Panc1 (cell line): ENCODE measurements at regions not wholly inside any gene's neighbourhood (a gene's known extent, or its start where the extent isn't known, plus 50 kb on each side); places are given as distances from the start of the nearest gene placed in this dataset.

Experiments
- SIN3A ChIP-seq: IDR thresholded peaks from 2 replicates; pipeline ENCODE4 v1.6.1; 2012; ENCODE audit warnings: low read depth, mild to moderate bottlenecking, low read length, moderate library complexity, borderline replicate concordance; ENCODE audit not compliant: insufficient read depth
- TF ChIP-seq, protein P1 (sequence below): fragments of 450-650 bp; IDR thresholded peaks from 2 replicates; pipeline ENCODE4 v1.5.1; 2017; ENCODE audit warnings: mild to moderate bottlenecking
- TF ChIP-seq, protein P2 (sequence below), 2 experiments: IDR thresholded peaks; 2 replicates each; pipeline ENCODE4 v1.6.1; 2011 to 2012; ENCODE audit warnings: low read depth in 2 of 2, control low read depth in 1 of 2, low read length in 1 of 2, mild to moderate bottlenecking in 1 of 2, moderate library complexity in 1 of 2; ENCODE audit not compliant: insufficient read depth in 1 of 2

DNA sequence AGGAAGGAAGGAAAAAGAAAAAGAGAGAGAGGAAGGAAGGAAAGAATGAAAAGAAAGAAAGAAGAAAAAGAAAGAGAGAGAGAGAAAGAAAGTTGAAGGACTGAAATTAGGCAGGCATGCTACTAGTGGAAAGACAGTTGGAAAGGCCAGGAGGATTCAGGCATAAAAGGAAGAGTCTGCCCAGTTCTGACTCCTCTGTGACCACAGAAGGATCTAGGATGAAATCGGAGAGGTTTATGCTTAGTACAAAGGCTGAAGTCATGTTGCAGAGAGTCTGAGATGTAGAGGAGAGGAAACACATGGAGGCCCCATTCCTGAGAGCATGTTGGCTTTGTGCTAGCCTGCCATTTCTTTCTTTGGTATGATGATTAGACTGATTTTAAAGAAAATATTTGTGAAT, 246.5 kb upstream of the ARGLU1 start:
- TF ChIP-seq, protein P1, sequence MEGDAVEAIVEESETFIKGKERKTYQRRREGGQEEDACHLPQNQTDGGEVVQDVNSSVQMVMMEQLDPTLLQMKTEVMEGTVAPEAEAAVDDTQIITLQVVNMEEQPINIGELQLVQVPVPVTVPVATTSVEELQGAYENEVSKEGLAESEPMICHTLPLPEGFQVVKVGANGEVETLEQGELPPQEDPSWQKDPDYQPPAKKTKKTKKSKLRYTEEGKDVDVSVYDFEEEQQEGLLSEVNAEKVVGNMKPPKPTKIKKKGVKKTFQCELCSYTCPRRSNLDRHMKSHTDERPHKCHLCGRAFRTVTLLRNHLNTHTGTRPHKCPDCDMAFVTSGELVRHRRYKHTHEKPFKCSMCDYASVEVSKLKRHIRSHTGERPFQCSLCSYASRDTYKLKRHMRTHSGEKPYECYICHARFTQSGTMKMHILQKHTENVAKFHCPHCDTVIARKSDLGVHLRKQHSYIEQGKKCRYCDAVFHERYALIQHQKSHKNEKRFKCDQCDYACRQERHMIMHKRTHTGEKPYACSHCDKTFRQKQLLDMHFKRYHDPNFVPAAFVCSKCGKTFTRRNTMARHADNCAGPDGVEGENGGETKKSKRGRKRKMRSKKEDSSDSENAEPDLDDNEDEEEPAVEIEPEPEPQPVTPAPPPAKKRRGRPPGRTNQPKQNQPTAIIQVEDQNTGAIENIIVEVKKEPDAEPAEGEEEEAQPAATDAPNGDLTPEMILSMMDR, result no peak
- TF ChIP-seq, protein P2, sequence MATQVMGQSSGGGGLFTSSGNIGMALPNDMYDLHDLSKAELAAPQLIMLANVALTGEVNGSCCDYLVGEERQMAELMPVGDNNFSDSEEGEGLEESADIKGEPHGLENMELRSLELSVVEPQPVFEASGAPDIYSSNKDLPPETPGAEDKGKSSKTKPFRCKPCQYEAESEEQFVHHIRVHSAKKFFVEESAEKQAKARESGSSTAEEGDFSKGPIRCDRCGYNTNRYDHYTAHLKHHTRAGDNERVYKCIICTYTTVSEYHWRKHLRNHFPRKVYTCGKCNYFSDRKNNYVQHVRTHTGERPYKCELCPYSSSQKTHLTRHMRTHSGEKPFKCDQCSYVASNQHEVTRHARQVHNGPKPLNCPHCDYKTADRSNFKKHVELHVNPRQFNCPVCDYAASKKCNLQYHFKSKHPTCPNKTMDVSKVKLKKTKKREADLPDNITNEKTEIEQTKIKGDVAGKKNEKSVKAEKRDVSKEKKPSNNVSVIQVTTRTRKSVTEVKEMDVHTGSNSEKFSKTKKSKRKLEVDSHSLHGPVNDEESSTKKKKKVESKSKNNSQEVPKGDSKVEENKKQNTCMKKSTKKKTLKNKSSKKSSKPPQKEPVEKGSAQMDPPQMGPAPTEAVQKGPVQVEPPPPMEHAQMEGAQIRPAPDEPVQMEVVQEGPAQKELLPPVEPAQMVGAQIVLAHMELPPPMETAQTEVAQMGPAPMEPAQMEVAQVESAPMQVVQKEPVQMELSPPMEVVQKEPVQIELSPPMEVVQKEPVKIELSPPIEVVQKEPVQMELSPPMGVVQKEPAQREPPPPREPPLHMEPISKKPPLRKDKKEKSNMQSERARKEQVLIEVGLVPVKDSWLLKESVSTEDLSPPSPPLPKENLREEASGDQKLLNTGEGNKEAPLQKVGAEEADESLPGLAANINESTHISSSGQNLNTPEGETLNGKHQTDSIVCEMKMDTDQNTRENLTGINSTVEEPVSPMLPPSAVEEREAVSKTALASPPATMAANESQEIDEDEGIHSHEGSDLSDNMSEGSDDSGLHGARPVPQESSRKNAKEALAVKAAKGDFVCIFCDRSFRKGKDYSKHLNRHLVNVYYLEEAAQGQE (IDR thresholded peaks at IDR 0.05; ENCODE audit: insufficient read depth in 1 of 2, low read depth in 2 of 2, low read length in 1 of 2), result no peak
- no peak for TF ChIP-seq SIN3A
